ENCODE measurements at regions not wholly inside any gene's neighbourhood (a gene's known extent, or its start where the extent isn't known, plus 50 kb on each side); places are given as distances from the start of the nearest gene placed in this dataset.

- Histone ChIP-seq H3K4me1 (no peaks in the 10 kb centered on the region), H3K36me3 (no peaks in the 10 kb centered on the region), H3K4me3 (ENCODE audit: low read depth, low read length) (no peak overlapping the region), H3K9me3 (no peaks in the 10 kb centered on the region), H3K27me3 (no peaks in the 10 kb centered on the region)
- DNase-seq: no peak
- no peak for TF ChIP-seq CTCF (IDR thresholded peaks at IDR 0.05; ENCODE audit: low read depth, low read length)
These were observed 115.2 kb downstream of the TRIM36 start for GRCh38 chr5:115054387-115054951.

GRCh38 chr5:115052948-115053347 is 116.8 kb downstream of the TRIM36 start:
- TF ChIP-seq CTCF (IDR thresholded peaks at IDR 0.05; ENCODE audit: low read depth, low read length): no peak
- H3K36me3 ChIP-seq: no peaks in the 10 kb centered on the region
- DNase-seq: no peak
- H3K4me1 ChIP-seq: no peaks in the 10 kb centered on the region
- no peaks in the 10 kb centered on the region for H3K9me3 ChIP-seq
- no peaks in the 10 kb centered on the region for H3K27me3 ChIP-seq
- no peak overlapping the region for H3K4me3 ChIP-seq (ENCODE audit: low read depth, low read length)

GRCh38 chr5:115050866-115051265 is 118.8 kb downstream of the TRIM36 start:
- Histone ChIP-seq H3K36me3 (no peaks in the 10 kb centered on the region), H3K27me3 (no peaks in the 10 kb centered on the region), H3K4me1 (no peaks in the 10 kb centered on the region), H3K9me3 (no peaks in the 10 kb centered on the region), H3K4me3 (ENCODE audit: low read depth, low read length) (no peak overlapping the region)
- TF ChIP-seq CTCF (IDR thresholded peaks at IDR 0.05; ENCODE audit: low read depth, low read length): no peak
- no peak for DNase-seq

- H3K4me1 ChIP-seq: no peaks in the 10 kb centered on the region
- H3K4me3 ChIP-seq (ENCODE audit: low read depth, low read length): no peak overlapping the region
- peak; percentile 27 for DNase-seq
- peaks cover 12% of the 10 kb centered on the region for H3K27me3 ChIP-seq
- H3K36me3 ChIP-seq: no peaks in the 10 kb centered on the region
- peak; percentile 61 for TF ChIP-seq CTCF (IDR thresholded peaks at IDR 0.05; ENCODE audit: low read depth, low read length)
- H3K9me3 ChIP-seq: no peaks in the 10 kb centered on the region
These were observed 135.8 kb downstream of the TRIM36 start for GRCh38 chr5:115033861-115034260.

GRCh38 chr5:115028557-115028956 is 141.2 kb downstream of the TRIM36 start:
- Histone ChIP-seq H3K4me1 (no peaks in the 10 kb centered on the region), H3K4me3 (ENCODE audit: low read depth, low read length) (no peak overlapping the region), H3K36me3 (no peaks in the 10 kb centered on the region), H3K9me3 (no peaks in the 10 kb centered on the region), H3K27me3 (peaks cover 12% of the 10 kb centered on the region)
- no peak for TF ChIP-seq CTCF (IDR thresholded peaks at IDR 0.05; ENCODE audit: low read depth, low read length)
- no peak for DNase-seq

GRCh38 chr5:115024922-115025321 is 144.8 kb downstream of the TRIM36 start:
- H3K9me3 ChIP-seq: no peaks in the 10 kb centered on the region
- DNase-seq: no peak
- H3K4me3 ChIP-seq (ENCODE audit: low read depth, low read length): no peak overlapping the region
- H3K4me1 ChIP-seq: no peaks in the 10 kb centered on the region
- TF ChIP-seq CTCF (IDR thresholded peaks at IDR 0.05; ENCODE audit: low read depth, low read length): no peak
- H3K36me3 ChIP-seq: no peaks in the 10 kb centered on the region
- peaks cover 5% of the 10 kb centered on the region for H3K27me3 ChIP-seq

All from BE2C (cell line).